Mesenteric fat pad (tissue), 1 donor: ENCODE measurements at regions not wholly inside any gene's neighbourhood (a gene's known extent, or its start where the extent isn't known, plus 50 kb on each side); places are given as distances from the start of the nearest gene placed in this dataset.
"Not testable (repeated sequence)": the region's sequence is repeated elsewhere in the genome, so short reads cannot be mapped to it uniquely, and the experiment has no call there.

Source experiments
- DNase-seq: peaks from one replicate; pipeline ENCODE4 v3.0.0-alpha.2; 2020; ENCODE audit warnings: low spot score
- donor health status: DM: yes; HTN: yes; CAD: no.

GRCh38 chr2:89756616-89757015 lies 1065.1 kb downstream of the RPIA start:
- peak; percentile 71 for DNase-seq

- DNase-seq = peak; percentile 84
These were observed 1067.0 kb downstream of the RPIA start for GRCh38 chr2:89758332-89759026.

GRCh38 chr2:89760762-89761161 lies 1069.3 kb downstream of the RPIA start:
- peak; percentile 75 for DNase-seq

GRCh38 chr2:89761171-89761570 lies 1069.7 kb downstream of the RPIA start:
- DNase-seq = not testable (repeated sequence)

DNA sequence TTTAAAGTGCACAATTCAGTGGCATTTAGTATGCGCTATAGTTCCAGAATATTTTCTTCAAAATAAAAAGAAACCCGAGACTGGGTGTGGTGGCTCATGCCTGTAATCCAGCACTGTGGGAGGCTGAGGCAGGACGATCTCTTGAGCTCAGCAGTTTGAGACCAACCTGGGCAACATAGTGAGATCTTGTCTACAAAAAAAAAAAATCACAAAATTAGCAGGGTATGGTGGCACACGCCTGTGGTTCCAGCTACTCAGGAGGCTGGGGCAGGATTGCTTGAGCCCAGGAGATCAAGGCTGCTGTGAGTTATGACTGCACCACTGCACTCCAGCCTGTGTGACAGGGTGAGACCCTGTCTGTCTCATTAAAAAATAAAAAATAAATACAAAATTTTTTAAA lies 1070.4 kb downstream of the RPIA start:
- DNase-seq = peak; percentile 80

- DNase-seq = peak; percentile 84
These were observed 1071.2 kb downstream of the RPIA start for GRCh38 chr2:89762461-89763253.

DNA sequence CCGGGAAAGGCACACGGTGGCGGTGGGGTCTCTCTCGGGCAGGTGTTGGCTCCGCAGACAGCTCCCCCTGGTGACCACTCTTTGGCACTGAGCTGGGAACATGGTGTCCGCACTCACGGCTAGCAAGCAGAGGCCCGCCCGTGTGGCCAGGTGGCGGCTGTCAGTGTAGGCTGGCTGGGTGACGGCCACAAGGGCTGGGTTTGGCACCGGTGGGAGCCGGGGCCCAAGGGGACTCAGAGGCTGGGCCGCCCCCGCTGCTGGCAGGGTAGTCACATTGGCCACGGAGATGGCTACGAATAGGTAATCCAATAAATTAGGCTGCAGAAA lies 1071.7 kb downstream of the RPIA start:
- peak; percentile 89 for DNase-seq

DNA sequence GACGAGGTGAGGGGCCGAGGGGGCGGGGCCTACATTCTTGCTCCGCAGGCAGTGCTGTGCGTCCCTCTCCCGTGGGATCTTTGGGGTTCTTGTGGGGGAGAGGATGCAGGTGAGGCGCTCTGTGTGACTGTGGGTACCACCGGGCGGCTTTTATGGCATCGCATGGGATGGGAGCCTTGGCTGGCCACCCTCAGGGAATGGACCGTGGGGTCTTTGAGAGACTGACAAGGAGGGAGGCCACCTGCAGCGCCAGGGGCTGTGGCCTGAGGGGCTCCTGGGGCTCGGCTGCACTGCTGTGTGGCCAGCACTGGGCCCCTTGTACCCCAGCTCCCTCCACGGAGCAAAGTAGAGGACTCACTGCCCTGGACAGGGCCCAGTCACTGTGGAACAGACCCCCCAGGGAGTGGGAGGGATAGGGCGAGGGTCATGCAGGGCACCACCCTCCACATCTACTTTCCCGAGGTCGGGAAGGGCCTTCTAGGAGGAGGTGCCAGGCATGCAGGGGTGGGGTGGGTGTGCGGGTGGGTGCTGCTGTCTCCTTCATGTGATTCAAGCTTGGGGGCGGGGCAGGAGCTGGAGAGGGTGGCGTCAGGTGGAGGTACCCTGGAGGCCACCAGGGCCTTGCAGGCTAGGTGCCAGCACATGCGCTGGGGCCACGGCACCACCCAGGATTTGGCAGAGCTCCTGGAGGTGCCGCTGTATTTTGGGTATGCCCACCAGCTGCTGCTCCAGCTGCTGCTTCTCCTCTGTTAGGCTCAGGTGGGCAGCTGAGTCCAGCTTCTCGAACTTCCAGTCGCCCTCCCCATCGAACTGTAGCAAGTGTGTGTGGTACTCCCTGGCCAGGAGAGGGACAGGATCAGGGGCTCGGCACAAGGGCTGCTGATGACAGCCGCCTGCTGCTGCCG lies 1072.4 kb downstream of the RPIA start:
- peak; percentile 89 for DNase-seq

- not testable (repeated sequence) for DNase-seq
These were observed 1073.3 kb downstream of the RPIA start for GRCh38 chr2:89764571-89765360.

DNA sequence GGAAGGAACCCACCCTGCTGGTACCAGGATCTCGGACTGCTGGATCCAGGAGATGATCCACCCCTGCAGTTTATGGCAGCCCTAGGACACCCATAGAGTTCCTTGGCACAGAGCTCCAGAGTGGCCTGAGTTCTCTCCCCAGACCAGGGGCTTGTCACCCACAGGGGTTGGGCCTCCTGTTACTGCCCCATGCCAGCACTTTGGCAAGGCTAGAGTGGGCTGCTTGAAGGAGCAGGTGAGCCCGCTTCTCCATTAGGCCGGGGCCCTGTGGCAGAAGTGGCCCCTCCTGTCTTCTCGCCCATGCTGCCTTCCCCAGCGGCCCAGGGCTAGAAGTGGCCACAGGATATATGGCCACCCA lies 1073.9 kb downstream of the RPIA start:
- peak; percentile 85 for DNase-seq

DNA sequence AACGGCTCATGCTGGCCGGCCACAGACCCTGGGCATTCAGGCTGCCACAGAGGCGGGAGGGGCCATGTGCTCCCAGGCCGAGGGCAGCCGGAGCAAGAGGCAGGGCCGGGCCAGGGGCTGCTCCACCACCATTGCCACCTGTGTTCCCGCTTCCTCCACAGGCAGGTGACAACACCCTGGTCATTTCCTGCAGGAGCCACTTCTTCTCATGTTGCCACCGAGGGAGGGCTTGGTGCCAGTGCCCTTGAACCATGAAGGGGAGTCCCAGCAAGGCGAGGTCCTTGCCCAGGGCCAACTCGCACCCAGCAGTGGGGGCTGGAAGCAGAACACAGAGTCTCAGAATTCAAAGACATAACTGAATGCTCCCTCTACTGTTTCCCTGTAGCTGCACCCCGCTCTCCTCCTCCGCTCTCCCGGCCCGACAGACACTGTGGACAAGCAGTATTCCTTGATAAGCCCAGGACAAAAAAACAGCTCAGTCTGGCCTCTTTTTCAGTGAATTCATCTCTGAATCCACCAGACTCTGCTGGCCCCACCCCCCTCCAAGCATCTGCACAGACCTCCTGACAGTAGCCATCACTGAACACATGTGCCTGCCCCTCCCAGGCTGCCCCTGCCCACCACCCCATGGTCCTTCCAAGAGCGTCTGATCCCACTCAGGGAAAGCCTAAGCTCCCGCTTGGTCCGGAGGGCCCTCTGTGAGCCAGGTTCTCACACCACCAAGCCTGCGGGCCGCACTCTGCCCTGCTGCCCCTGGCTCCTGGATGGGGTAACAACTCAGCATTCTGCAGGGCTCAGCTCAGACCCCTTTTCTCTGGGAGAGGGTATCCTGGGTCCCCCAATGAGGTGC lies 1074.9 kb downstream of the RPIA start:
- DNase-seq = peak; percentile 89

- DNase-seq = peak; percentile 73
These were observed 1075.6 kb downstream of the RPIA start for GRCh38 chr2:89767058-89767457.

DNA sequence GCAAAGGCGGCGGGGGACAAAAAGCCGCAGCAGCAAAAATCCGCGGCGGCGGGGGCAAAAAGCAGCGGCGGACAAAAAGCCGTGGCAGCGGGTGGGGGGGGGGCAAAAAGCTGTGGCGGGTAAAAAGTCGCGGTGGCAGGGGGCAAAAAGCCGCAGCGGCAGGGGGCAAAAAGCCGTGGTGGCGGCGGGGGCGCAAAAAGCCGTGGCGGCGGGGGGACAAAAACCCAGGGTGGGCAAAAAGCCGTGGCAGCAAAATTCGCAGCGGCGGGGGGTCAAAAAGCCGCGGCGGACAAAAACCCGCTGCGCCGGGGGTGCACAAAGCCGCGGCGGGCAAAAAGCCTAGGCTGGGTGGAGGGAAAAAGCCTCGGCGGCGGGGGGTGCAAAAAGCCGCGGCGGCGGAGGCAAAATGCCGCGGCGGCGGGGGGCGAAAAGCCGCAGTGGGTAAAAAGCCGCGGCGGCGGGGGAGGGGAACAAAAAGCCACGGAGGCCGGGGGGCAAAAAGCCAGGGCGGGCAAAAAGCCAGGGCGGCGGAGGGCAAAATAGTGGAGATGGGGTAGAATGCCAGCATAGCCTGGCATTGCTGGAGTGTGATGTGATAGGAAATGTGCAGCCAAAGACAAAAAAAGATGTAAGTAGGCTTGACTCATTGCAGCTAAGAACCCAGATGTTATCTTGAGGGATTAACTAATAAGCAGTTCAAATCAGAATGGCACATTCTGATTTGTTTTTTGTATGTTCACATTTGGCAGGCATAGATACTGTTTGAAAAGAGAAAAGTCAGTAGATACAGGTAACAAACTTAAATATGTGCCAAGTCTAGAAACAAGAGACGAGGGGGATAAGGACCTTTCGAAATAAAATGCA lies 1076.3 kb downstream of the RPIA start:
- peak; percentile 89 for DNase-seq

- DNase-seq = no peak
These were observed 1084.4 kb downstream of the RPIA start for GRCh38 chr2:89775885-89776284.

DNA sequence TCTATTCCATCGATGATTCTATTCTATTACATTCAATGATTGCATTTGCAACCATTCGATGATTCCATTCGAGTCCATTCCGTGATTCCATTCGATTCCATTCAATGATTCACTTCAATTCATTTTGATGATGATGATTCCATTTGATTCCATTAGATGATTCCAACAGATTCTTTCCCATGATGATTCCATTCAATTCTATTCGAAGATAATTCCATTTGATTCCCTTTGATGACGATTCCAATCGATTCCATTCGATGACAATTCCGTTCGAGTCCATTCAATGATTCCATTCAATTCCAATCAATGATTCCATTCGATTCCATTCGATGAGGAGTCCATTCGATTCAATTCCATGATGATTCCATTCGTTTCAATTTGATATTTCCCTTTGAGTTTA lies 1088.8 kb downstream of the RPIA start:
- no peak for DNase-seq

DNA sequence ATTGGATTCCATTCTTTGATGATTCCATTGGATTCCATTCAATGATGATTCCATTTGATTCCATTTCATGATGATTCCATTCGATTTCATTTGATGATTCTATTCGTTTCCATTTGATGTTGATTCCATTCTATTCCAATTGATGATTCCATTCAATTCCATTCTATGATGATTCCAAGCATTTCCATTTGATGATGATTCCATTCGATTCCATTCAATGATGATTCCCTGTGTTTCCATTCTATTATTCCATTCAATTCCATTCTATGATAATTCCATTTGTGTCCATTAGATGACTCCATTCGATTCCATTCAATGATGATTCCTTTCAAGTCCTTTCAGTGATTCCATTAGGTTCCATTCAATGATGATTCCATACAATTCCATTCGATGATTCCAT lies 1090.5 kb downstream of the RPIA start:
- no peak for DNase-seq

DNA sequence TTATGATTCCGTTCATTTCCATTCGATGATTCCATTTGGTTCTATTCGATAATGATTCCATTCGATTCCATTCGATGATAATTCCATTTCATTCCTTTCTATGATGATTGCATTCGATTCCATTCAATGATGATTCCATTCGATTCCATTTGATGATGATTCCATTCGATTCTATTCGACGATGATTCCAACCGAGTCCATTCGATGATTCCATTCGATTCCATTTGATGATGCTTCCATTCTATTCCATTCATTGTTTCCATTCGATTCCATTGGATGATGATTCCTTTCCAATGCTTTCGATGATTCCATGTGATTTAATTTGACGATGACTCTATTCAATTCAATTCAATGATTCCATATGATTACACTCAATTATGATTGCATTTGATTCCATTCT lies 1093.5 kb downstream of the RPIA start:
- DNase-seq = no peak

- DNase-seq = not testable (repeated sequence)
These were observed 1094.1 kb downstream of the RPIA start for GRCh38 chr2:89785528-89785927.

GRCh38 chr2:89786642-89787041 lies 1095.2 kb downstream of the RPIA start:
- DNase-seq = not testable (repeated sequence)
